Sigmoid colon (tissue), 4 donors: ENCODE measurements at regions not wholly inside any gene's neighbourhood (a gene's known extent, or its start where the extent isn't known, plus 50 kb on each side); places are given as distances from the start of the nearest gene placed in this dataset.

ENCODE experiments used
- CTCF ChIP-seq, 4 experiments: fragments of 450-650 bp in 3 of 4; fragments of 200-600 bp in 1 of 4; IDR thresholded peaks; one replicate each; pipeline ENCODE4 v1.5.1; 2016 to 2019; ENCODE audit warnings: antibody characterized with exemption in 4 of 4, mild to moderate bottlenecking in 3 of 4, moderate library complexity in 2 of 4
- EP300 ChIP-seq, 4 donors: sonication (generic); formaldehyde crosslinking; IDR thresholded peaks; one replicate each; pipeline ENCODE4 v1.6.1; 2017; ENCODE audit warnings: antibody characterized with exemption in 4 of 4
- POLR2A ChIP-seq, 2 donors: fragments of 450-650 bp; IDR thresholded peaks; one replicate each; pipeline ENCODE4 v1.6.1; 2016; ENCODE audit warnings: antibody characterized with exemption in 2 of 2, mild to moderate bottlenecking in 2 of 2, moderate library complexity in 2 of 2

- TF ChIP-seq CTCF (IDR thresholded peaks at IDR 0.05) = no peak
- no peak for TF ChIP-seq EP300 (IDR thresholded peaks at IDR 0.05)
- no peak for TF ChIP-seq POLR2A (IDR thresholded peaks at IDR 0.05)
These were observed 97.1 kb downstream of the PRL start for GRCh38 chr6:22199771-22200170.
